Lung (tissue), 11 donors: ENCODE measurements at regions not wholly inside any gene's neighbourhood (a gene's known extent, or its start where the extent isn't known, plus 50 kb on each side); places are given as distances from the start of the nearest gene placed in this dataset.
"Not testable (repeated sequence)": the region's sequence is repeated elsewhere in the genome, so short reads cannot be mapped to it uniquely, and the experiment has no call there.

Experiments
- ATAC-seq: fragments of 200-7000 bp; cut with Tn5 transposase; one replicate; pipeline ENCODE4 v1.9.1; 2020; ENCODE audit warnings: moderate number of reproducible peaks; ENCODE audit not compliant: insufficient read depth, low FRiP score
- DNase-seq, 3 donors: peaks; one replicate each; pipeline ENCODE4 v3.0.0-alpha.2; 2013 to 2017
- H3K27ac ChIP-seq, 2 donors: one replicate each; pipeline ENCODE4 v1.5.1; 2013; ENCODE audit warnings: mild to moderate bottlenecking in 2 of 2, moderate library complexity in 2 of 2, control low read depth in 1 of 2, inconsistent platforms in 1 of 2, low read depth in 1 of 2, low read length in 1 of 2
- H3K27me3 ChIP-seq, 3 donors: one replicate each; pipeline ENCODE4 v1.5.1; 2013; ENCODE audit warnings: low read length in 2 of 3; ENCODE audit not compliant: control insufficient read depth in 3 of 3, insufficient read depth in 3 of 3
- H3K36me3 ChIP-seq, 4 donors: one replicate each; pipeline ENCODE4 v1.5.1; 2013; ENCODE audit warnings: low read length in 4 of 4, mild to moderate bottlenecking in 1 of 4, moderate library complexity in 1 of 4; ENCODE audit not compliant: control insufficient read depth in 4 of 4, insufficient read depth in 4 of 4
- H3K4me1 ChIP-seq, 5 donors: one replicate each; pipeline ENCODE4 v1.5.1; 2013; ENCODE audit warnings: low read length in 5 of 5, mild to moderate bottlenecking in 2 of 5, moderate library complexity in 1 of 5; ENCODE audit not compliant: control insufficient read depth in 5 of 5, insufficient read depth in 5 of 5
- H3K4me3 ChIP-seq: one replicate; pipeline ENCODE4 v1.5.1; 2013; ENCODE audit warnings: mild to moderate bottlenecking, control low read depth, moderate library complexity
- H3K9ac ChIP-seq, 2 donors: one replicate each; pipeline ENCODE4 v1.5.1; 2013; ENCODE audit warnings: low read length in 2 of 2, control low read depth in 1 of 2; ENCODE audit not compliant: insufficient read depth in 1 of 2
- H3K9me3 ChIP-seq, 4 donors: one replicate each; pipeline ENCODE4 v1.5.1; 2013; ENCODE audit warnings: low read length in 3 of 4, mild to moderate bottlenecking in 1 of 4, moderate library complexity in 1 of 4; ENCODE audit not compliant: control insufficient read depth in 4 of 4, insufficient read depth in 3 of 4
- CTCF ChIP-seq: IDR thresholded peaks from 2 replicates; pipeline ENCODE4 v1.5.1; 2012; ENCODE audit warnings: mild to moderate bottlenecking; ENCODE audit errors: control extremely low read depth, extremely low read depth
- WGBS, 2 donors: extraction: QIAGEN DNeasy Blood & Tissue Kit; methylation state at CpG; one replicate each; pipeline ENCODE4 v1.1.7; 2013; 5-methylcytosine and 5-hydroxymethylcytosine counted together
- donor health status: control.
- donor health status: control.
- donor health status: Bipolar disorder and iron deficiency.
- donor health status: healthy.
- donor health status: DM: yes; HTN: yes; CAD: no.

GRCh38 chr1:163588796-163589195 is 267.0 kb downstream of the NUF2 start:
- ATAC-seq (no peak), DNase-seq (no peak)
- H3K27me3 ChIP-seq: no peaks in the 10 kb centered on the region
- H3K4me1 ChIP-seq: no peaks in the 10 kb centered on the region
- H3K9ac ChIP-seq: no peak overlapping the region
- peaks cover 0 to 3% (median 0%) of the 10 kb centered on the region in 4 donors for H3K9me3 ChIP-seq
- 78 to 82% methylated on average over 2 of the region's 2 CpGs for WGBS, 2 donors
- H3K36me3 ChIP-seq: no peaks in the 10 kb centered on the region
- H3K4me3 ChIP-seq: no peak overlapping the region
- no peak for TF ChIP-seq CTCF
- no peak overlapping the region for H3K27ac ChIP-seq

- no peak for DNase-seq
- no peaks in the 10 kb centered on the region for H3K4me1 ChIP-seq
- TF ChIP-seq CTCF: no peak
- no peak overlapping the region for H3K9ac ChIP-seq
- H3K4me3 ChIP-seq: no peak overlapping the region
- H3K27ac ChIP-seq: no peak overlapping the region
- no peak for ATAC-seq
- WGBS, 2 donors: 62 to 63% methylated on average over 2 of the region's 2 CpGs
- no peaks in the 10 kb centered on the region for H3K27me3 ChIP-seq
- no peaks in the 10 kb centered on the region for H3K36me3 ChIP-seq
- H3K9me3 ChIP-seq: peaks cover 0 to 3% (median under 1%) of the 10 kb centered on the region in 4 donors
Measured at GRCh38 chr1:163589735-163590134, 268.0 kb downstream of the NUF2 start.

GRCh38 chr1:163591131-163591530 is 269.4 kb downstream of the NUF2 start:
- not testable (repeated sequence) for DNase-seq, H3K36me3 ChIP-seq, H3K27ac ChIP-seq, H3K4me1 ChIP-seq, ATAC-seq, H3K9ac ChIP-seq, H3K4me3 ChIP-seq, H3K9me3 ChIP-seq, H3K27me3 ChIP-seq
- 82 to 84% methylated on average over 2 of the region's 2 CpGs for WGBS, 2 donors

GRCh38 chr1:163592623-163593022 is 270.9 kb downstream of the NUF2 start:
- not testable (repeated sequence) for H3K9ac ChIP-seq, H3K4me3 ChIP-seq, ATAC-seq, H3K4me1 ChIP-seq, H3K9me3 ChIP-seq, DNase-seq, H3K27me3 ChIP-seq, H3K36me3 ChIP-seq, H3K27ac ChIP-seq
- WGBS, 2 donors: 70 to 80% methylated on average over 3 of the region's 3 CpGs

- not testable (repeated sequence) for ATAC-seq, H3K4me1 ChIP-seq, H3K9me3 ChIP-seq, H3K27ac ChIP-seq, H3K36me3 ChIP-seq, DNase-seq, H3K9ac ChIP-seq, H3K4me3 ChIP-seq, H3K27me3 ChIP-seq
- 79 to 82% methylated on average over 3 of the region's 3 CpGs for WGBS, 2 donors
Measured at GRCh38 chr1:163596106-163596505, 274.4 kb downstream of the NUF2 start.
